ENCODE measurements at regions not wholly inside any gene's neighbourhood (a gene's known extent, or its start where the extent isn't known, plus 50 kb on each side); places are given as distances from the start of the nearest gene placed in this dataset.
"Not testable (repeated sequence)": the region's sequence is repeated elsewhere in the genome, so short reads cannot be mapped to it uniquely, and the experiment has no call there.

GRCh38 chr20:47844568-47844906, 59.3 kb upstream of the SULF2 start:
- not testable (repeated sequence) for TF ChIP-seq ZNF70 (CRISPR knock-in tag; IDR thresholded peaks at IDR 0.05); PATZ1 (CRISPR knock-in tag; IDR thresholded peaks at IDR 0.05; ENCODE audit: borderline replicate concordance); ISL1 (CRISPR knock-in tag; IDR thresholded peaks at IDR 0.05); GLIS3 (CRISPR knock-in tag; IDR thresholded peaks at IDR 0.05); ZNF565 (CRISPR knock-in tag; conservative IDR thresholded peaks at IDR 0.05; ENCODE audit: low read depth); ZNF8 (CRISPR knock-in tag; IDR thresholded peaks at IDR 0.05); ARNTL (CRISPR knock-in tag; IDR thresholded peaks at IDR 0.05; ENCODE audit: borderline replicate concordance, low read depth); ESRRG (CRISPR knock-in tag; IDR thresholded peaks at IDR 0.05); TSHZ2 (CRISPR knock-in tag; IDR thresholded peaks at IDR 0.05); TCF4 (CRISPR knock-in tag; IDR thresholded peaks at IDR 0.05; ENCODE audit: borderline replicate concordance)

Data from SK-N-SH treated with all-trans-retinoic acid at 6 μM for 48 hours (cell line).